HCT116 (cell line): ENCODE measurements at regions not wholly inside any gene's neighbourhood (a gene's known extent, or its start where the extent isn't known, plus 50 kb on each side); places are given as distances from the start of the nearest gene placed in this dataset.

Experiments used
- ATAC-seq: fragments of 200-7000 bp; cut with Tn5 transposase; 2 replicates; pipeline ENCODE4 v1.9.1; 2020; ENCODE audit warnings: mild to moderate bottlenecking, moderate library complexity
- BruUV-seq: library from RNA; stranded (reverse); fragments of 400-500 nt; replicated peaks from 2 replicates; lab custom pipeline; 2021; lab: Mats Ljungman, UMichigan
- CTCF ChIA-PET: fragments of 300-600 bp; sonication (Branson Sonifier 250); formaldehyde crosslinking; loops from one replicate; lab custom pipeline; 2021; ENCODE audit warnings: antibody characterized with exemption; lab: Charles Lee
- POLR2A ChIA-PET: fragments of 300-600, 350-600 bp; sonication (Branson Sonifier 250); formaldehyde crosslinking; loops from one replicate; lab custom pipeline; 2021; ENCODE audit warnings: antibody characterized with exemption; lab: Charles Lee
- RAD21 ChIA-PET, 2 experiments: fragments of 300-600 bp; sonication (Branson Sonifier 250); formaldehyde crosslinking; loops; one replicate each; lab custom pipeline; 2023; ENCODE audit warnings: low total read pairs in 2 of 2; ENCODE audit not compliant: uncharacterized antibody in 2 of 2, unreplicated experiment in 2 of 2, low non-redundant PET in 1 of 2; lab: Charles Lee
- DNase-seq: peaks from one replicate; pipeline ENCODE4 v3.0.0-alpha.2; 2010; ENCODE audit warnings: low read depth, low spot score
- H2AFZ ChIP-seq: fragments of 200-600 bp; shearing (Covaris generic), sonication (generic); 2 replicates; pipeline ENCODE4 v1.6.1; 2017; ENCODE audit warnings: low read depth, mixed run types, mixed read lengths, antibody characterized with exemption, low read length; ENCODE audit not compliant: poor library complexity, severe bottlenecking
- H3K27ac ChIP-seq: 2 replicates; pipeline ENCODE4 v1.5.1; 2012; ENCODE audit warnings: low read depth, low read length
- H3K27me3 ChIP-seq: fragments of 200-600 bp; sonication (generic); 2 replicates; pipeline ENCODE4 v1.6.1; 2016; ENCODE audit warnings: mixed run types, low read length, mixed read lengths; ENCODE audit not compliant: insufficient read depth
- H3K36me3 ChIP-seq, 2 experiments: fragments of 200-500 bp in 1 of 2; fragments of 200-600 bp in 1 of 2; sonication (Bioruptor generic) in 1 of 2; sonication (generic) in 1 of 2; 2 replicates each; pipeline versions ENCODE4 v1.5.1 to v1.6.1; 2014 to 2016; ENCODE audit warnings: low read length in 2 of 2, inconsistent platforms in 1 of 2, mixed read lengths in 1 of 2, mixed run types in 1 of 2; ENCODE audit not compliant: insufficient read depth in 2 of 2, control insufficient read depth in 1 of 2
- H3K4me1 ChIP-seq, 2 experiments: fragments of 200-600 bp in 1 of 2; sonication (generic) in 1 of 2; 2 replicates each; pipeline versions ENCODE4 v1.5.1 to v1.6.1; 2012 to 2017; ENCODE audit warnings: low read length in 2 of 2, inconsistent platforms in 1 of 2, mild to moderate bottlenecking in 1 of 2, mixed read lengths in 1 of 2, mixed run types in 1 of 2, moderate library complexity in 1 of 2; ENCODE audit not compliant: insufficient read depth in 2 of 2, control insufficient read depth in 1 of 2
- H3K4me2 ChIP-seq: fragments of 200-600 bp; sonication (generic); 2 replicates; pipeline ENCODE4 v1.6.1; 2017; ENCODE audit warnings: mixed run types, low read length, mixed read lengths
- H3K4me3 ChIP-seq, 2 experiments: fragments of 200-600 bp in 1 of 2; sonication (generic) in 1 of 2; replicated peaks in 1 of 2; 2 replicates each; pipeline ENCODE4 v1.5.1; 2011 to 2016; ENCODE audit warnings: low read length in 2 of 2, control low read depth in 1 of 2, low read depth in 1 of 2, mild to moderate bottlenecking in 1 of 2, mixed read lengths in 1 of 2, mixed run types in 1 of 2
- H3K79me2 ChIP-seq: fragments of 200-600 bp; sonication (generic); 2 replicates; pipeline ENCODE4 v1.6.1; 2017; ENCODE audit warnings: mild to moderate bottlenecking, mixed run types, low read length, moderate library complexity, mixed read lengths; ENCODE audit not compliant: insufficient read depth
- H3K9ac ChIP-seq: fragments of 200-600 bp; sonication (generic); 2 replicates; pipeline ENCODE4 v1.6.1; 2016; ENCODE audit warnings: low read length, mixed read lengths
- H3K9me2 ChIP-seq: fragments of 200-600 bp; sonication (generic), shearing (Covaris generic); 2 replicates; pipeline ENCODE4 v1.6.1; 2017; ENCODE audit warnings: mixed run types, mild to moderate bottlenecking, moderate library complexity; ENCODE audit not compliant: insufficient read depth
- H3K9me3 ChIP-seq, 2 experiments: fragments of 200-500 bp in 1 of 2; fragments of 200-600 bp in 1 of 2; sonication (Bioruptor generic) in 1 of 2; sonication (generic) in 1 of 2; 2 replicates each; pipeline ENCODE4 v1.6.1; 2014 to 2017; ENCODE audit warnings: low read length in 2 of 2, mixed read lengths in 2 of 2, inconsistent platforms in 1 of 2, low read depth in 1 of 2, mild to moderate bottlenecking in 1 of 2, mixed run types in 1 of 2, moderate library complexity in 1 of 2; ENCODE audit not compliant: control insufficient read depth in 1 of 2, insufficient read depth in 1 of 2
- H4K20me1 ChIP-seq: fragments of 200-600 bp; sonication (generic), shearing (Covaris generic); 2 replicates; pipeline ENCODE4 v1.6.1; 2017; ENCODE audit warnings: mixed run types, mild to moderate bottlenecking, moderate library complexity; ENCODE audit not compliant: insufficient read depth
- CBX3 ChIP-seq: IDR thresholded peaks from 2 replicates; pipeline ENCODE4 v1.6.1; 2012; ENCODE audit warnings: low read depth
- CEBPB ChIP-seq: IDR thresholded peaks from 2 replicates; pipeline ENCODE4 v1.6.1; 2012; ENCODE audit warnings: low read depth
- ELF1 ChIP-seq: IDR thresholded peaks from 2 replicates; pipeline ENCODE4 v1.6.1; 2012; ENCODE audit warnings: low read depth, borderline replicate concordance
- EZH2phosphoT487 ChIP-seq: fragments of 200-600 bp; IDR thresholded peaks from 2 replicates; pipeline ENCODE4 v1.6.1; 2018; ENCODE audit warnings: antibody characterized with exemption, borderline replicate concordance
- FOSL1 ChIP-seq: IDR thresholded peaks from 2 replicates; pipeline ENCODE4 v1.6.1; 2012; ENCODE audit warnings: low read depth
- POLR2A ChIP-seq: IDR thresholded peaks from 2 replicates; pipeline ENCODE4 v1.7.0; 2011; ENCODE audit warnings: borderline replicate concordance; ENCODE audit not compliant: insufficient read depth, insufficient read length; ENCODE audit errors: extremely low read depth
- RAD21 ChIP-seq: IDR thresholded peaks from 2 replicates; pipeline ENCODE4 v1.6.1; 2012; ENCODE audit warnings: low read depth, mild to moderate bottlenecking
- SIN3A ChIP-seq: IDR thresholded peaks from 2 replicates; pipeline ENCODE4 v1.6.1; 2012; ENCODE audit warnings: low read depth
- YY1 ChIP-seq: IDR thresholded peaks from 2 replicates; pipeline ENCODE4 v1.6.1; 2011; ENCODE audit warnings: low read length, low read depth, moderate library complexity, mild to moderate bottlenecking; ENCODE audit not compliant: insufficient replicate concordance; ENCODE audit errors: extremely low read depth
- ZFX ChIP-seq: fragments of 450-650 bp; IDR thresholded peaks from 2 replicates; pipeline ENCODE4 v1.6.1; 2017
- intact Hi-C: fragments of 100-400 bp; cut with micrococcal nuclease; formaldehyde crosslinking; loops from 2 replicates; pipeline ENCODE4 v1.10.0; 2022
- TF ChIP-seq, protein P1 (sequence below), 3 experiments: fragments of 200-600 bp in 1 of 3; sonication (generic) in 1 of 3; IDR thresholded peaks in 2 of 3; conservative IDR thresholded peaks in 1 of 3; 2 replicates each; pipeline ENCODE4 v1.5.1; 2012 to 2017; ENCODE audit warnings: low read depth in 2 of 3, low read length in 2 of 3, antibody characterized with exemption in 1 of 3, borderline replicate concordance in 1 of 3, control low read depth in 1 of 3, mild to moderate bottlenecking in 1 of 3, mixed read lengths in 1 of 3, mixed run types in 1 of 3, moderate library complexity in 1 of 3; ENCODE audit not compliant: insufficient read depth in 1 of 3
- TF ChIP-seq, protein P2 (sequence below): IDR thresholded peaks from 2 replicates; pipeline ENCODE4 v1.6.1; 2012; ENCODE audit warnings: low read depth

DNA sequence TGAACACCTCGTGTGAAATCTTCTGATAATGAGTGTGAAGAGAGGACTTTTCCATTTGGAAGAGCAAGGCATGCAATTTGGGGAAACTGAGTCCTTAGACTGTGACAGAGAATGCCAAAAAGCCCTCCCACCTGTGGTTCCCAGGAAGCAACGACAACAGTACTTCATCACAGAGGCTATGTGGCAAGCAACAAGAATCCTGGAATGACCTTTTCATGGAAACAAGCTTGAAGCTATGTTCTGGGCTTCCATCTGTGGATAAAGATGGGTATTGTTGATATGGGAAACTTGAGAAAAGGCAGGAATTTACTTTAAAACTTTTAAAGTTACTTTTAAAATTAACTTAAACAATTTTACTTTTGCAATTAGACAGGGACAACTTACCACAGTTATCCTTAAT is 131.2 kb upstream of the ANKH start:
- H3K27ac ChIP-seq = no peak overlapping the region
- H3K4me1 ChIP-seq = peaks cover 3 to 4% of the 10 kb centered on the region in 2 experiments; a peak in 2 of 4 replicates
- intact Hi-C loops = loop anchor here (1.0 to 10.0 kb wide), 3 partner anchors 45 to 1018 kb away; no protein-coding TSS in a partner anchor
- 0 out of 2 replicates have a peak, but pooled peaks cover 5% of the 10 kb centered on the region for H3K27me3 ChIP-seq
- ChIA-PET POLR2A (interaction anchor here (1.3 kb wide), 1 partner anchor 277 kb away, joined by 3 read pairs; no protein-coding TSS in a partner anchor), RAD21 (interaction anchor here in 1 of 2 experiments (0.5 to 1.2 kb wide), 2 partner anchors 56 to 131 kb away, joined by 4 to 7 read pairs; partner anchors contain the start of gene ANKH), CTCF (interaction anchor here (0.6 to 3.0 kb wide), 17 partner anchors 10 to 318 kb away, joined by 3 to 39 read pairs (median 4); no protein-coding TSS in a partner anchor)
- DNase-seq (no peak), ATAC-seq (no peak)
- 0 out of 4 replicates have a peak, but pooled peaks cover 0 to 3% of the 10 kb centered on the region in 2 experiments for H3K9me3 ChIP-seq
- no TSS peak for BruUV-seq
- H3K79me2 ChIP-seq = no peaks in the 10 kb centered on the region
- no peak overlapping the region for H3K4me2 ChIP-seq
- peak overlapping the region; percentile 90 for H2AFZ ChIP-seq
- H3K4me3 ChIP-seq = no peak overlapping the region
- no peak overlapping the region for H3K9ac ChIP-seq
- H3K36me3 ChIP-seq = no peaks in the 10 kb centered on the region
- H3K9me2 ChIP-seq = no peaks in the 10 kb centered on the region
- no peaks in the 10 kb centered on the region for H4K20me1 ChIP-seq
- TF ChIP-seq CBX3 (no peak), ZFX (no peak), YY1 (no peak), EZH2phosphoT487 (no peak), POLR2A (no peak), RAD21 (no peak), SIN3A (no peak), FOSL1 (no peak), CEBPB (no peak), ELF1 (no peak)
- TF ChIP-seq, protein P1, sequence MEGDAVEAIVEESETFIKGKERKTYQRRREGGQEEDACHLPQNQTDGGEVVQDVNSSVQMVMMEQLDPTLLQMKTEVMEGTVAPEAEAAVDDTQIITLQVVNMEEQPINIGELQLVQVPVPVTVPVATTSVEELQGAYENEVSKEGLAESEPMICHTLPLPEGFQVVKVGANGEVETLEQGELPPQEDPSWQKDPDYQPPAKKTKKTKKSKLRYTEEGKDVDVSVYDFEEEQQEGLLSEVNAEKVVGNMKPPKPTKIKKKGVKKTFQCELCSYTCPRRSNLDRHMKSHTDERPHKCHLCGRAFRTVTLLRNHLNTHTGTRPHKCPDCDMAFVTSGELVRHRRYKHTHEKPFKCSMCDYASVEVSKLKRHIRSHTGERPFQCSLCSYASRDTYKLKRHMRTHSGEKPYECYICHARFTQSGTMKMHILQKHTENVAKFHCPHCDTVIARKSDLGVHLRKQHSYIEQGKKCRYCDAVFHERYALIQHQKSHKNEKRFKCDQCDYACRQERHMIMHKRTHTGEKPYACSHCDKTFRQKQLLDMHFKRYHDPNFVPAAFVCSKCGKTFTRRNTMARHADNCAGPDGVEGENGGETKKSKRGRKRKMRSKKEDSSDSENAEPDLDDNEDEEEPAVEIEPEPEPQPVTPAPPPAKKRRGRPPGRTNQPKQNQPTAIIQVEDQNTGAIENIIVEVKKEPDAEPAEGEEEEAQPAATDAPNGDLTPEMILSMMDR (IDR thresholded peaks at IDR 0.05 in 2 of 3, conservative IDR thresholded peaks at IDR 0.05 in 1 of 3; ENCODE audit: borderline replicate concordance in 1 of 3, insufficient read depth in 1 of 3, low read depth in 2 of 3, low read length in 2 of 3) = no peak
- TF ChIP-seq, protein P2, sequence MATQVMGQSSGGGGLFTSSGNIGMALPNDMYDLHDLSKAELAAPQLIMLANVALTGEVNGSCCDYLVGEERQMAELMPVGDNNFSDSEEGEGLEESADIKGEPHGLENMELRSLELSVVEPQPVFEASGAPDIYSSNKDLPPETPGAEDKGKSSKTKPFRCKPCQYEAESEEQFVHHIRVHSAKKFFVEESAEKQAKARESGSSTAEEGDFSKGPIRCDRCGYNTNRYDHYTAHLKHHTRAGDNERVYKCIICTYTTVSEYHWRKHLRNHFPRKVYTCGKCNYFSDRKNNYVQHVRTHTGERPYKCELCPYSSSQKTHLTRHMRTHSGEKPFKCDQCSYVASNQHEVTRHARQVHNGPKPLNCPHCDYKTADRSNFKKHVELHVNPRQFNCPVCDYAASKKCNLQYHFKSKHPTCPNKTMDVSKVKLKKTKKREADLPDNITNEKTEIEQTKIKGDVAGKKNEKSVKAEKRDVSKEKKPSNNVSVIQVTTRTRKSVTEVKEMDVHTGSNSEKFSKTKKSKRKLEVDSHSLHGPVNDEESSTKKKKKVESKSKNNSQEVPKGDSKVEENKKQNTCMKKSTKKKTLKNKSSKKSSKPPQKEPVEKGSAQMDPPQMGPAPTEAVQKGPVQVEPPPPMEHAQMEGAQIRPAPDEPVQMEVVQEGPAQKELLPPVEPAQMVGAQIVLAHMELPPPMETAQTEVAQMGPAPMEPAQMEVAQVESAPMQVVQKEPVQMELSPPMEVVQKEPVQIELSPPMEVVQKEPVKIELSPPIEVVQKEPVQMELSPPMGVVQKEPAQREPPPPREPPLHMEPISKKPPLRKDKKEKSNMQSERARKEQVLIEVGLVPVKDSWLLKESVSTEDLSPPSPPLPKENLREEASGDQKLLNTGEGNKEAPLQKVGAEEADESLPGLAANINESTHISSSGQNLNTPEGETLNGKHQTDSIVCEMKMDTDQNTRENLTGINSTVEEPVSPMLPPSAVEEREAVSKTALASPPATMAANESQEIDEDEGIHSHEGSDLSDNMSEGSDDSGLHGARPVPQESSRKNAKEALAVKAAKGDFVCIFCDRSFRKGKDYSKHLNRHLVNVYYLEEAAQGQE = no peak
